H1 (cell line): ENCODE measurements at regions not wholly inside any gene's neighbourhood (a gene's known extent, or its start where the extent isn't known, plus 50 kb on each side); places are given as distances from the start of the nearest gene placed in this dataset.

Experiments
- CTCF ChIA-PET: fragments of 300-600 bp; sonication (Branson Sonifier 250); formaldehyde crosslinking; loops from one replicate; lab custom pipeline; 2021; ENCODE audit not compliant: partially characterized antibody; lab: Charles Lee
- POLR2A ChIA-PET: fragments of 300-600 bp; sonication (Branson Sonifier 250); formaldehyde crosslinking; loops from one replicate; lab custom pipeline; 2021; ENCODE audit warnings: inconsistent platforms; ENCODE audit not compliant: partially characterized antibody; lab: Charles Lee
- DNase-seq, 2 experiments: peaks; one replicate each; pipeline versions ENCODE4 v3.0.0 to v3.0.0-alpha.2; 2010 to 2022; ENCODE audit warnings: low spot score in 2 of 2, low read depth in 1 of 2, mixed read lengths in 1 of 2
- FAIRE-seq: peaks from 2 replicates; lab custom pipeline; 2011; peaks lifted over from hg19 to GRCh38; lab: Jason Lieb, UNC
- H2AFZ ChIP-seq: 2 replicates; pipeline ENCODE4 v1.8.1; 2012; ENCODE audit warnings: low read length, inconsistent platforms
- H2AK5ac ChIP-seq: 2 replicates; pipeline ENCODE4 v1.6.1; 2013; ENCODE audit warnings: low read depth, low read length
- H2BK120ac ChIP-seq: replicated peaks from 2 replicates; pipeline ENCODE3; 2013; ENCODE audit warnings: low read depth, low read length, inconsistent platforms
- H2BK12ac ChIP-seq: 2 replicates; pipeline ENCODE4 v1.6.1; 2013; ENCODE audit warnings: low read depth, low read length
- H2BK15ac ChIP-seq: 2 replicates; pipeline ENCODE4 v1.6.1; 2013; ENCODE audit warnings: low read length
- H2BK20ac ChIP-seq: 2 replicates; pipeline ENCODE4 v1.6.1; 2013; ENCODE audit warnings: low read length
- H2BK5ac ChIP-seq: 2 replicates; pipeline ENCODE4 v1.6.1; 2013; ENCODE audit warnings: low read depth, low read length
- H3K14ac ChIP-seq: 2 replicates; pipeline ENCODE4 v1.6.1; 2013; ENCODE audit warnings: inconsistent platforms; ENCODE audit not compliant: insufficient read length
- H3K18ac ChIP-seq: 2 replicates; pipeline ENCODE4 v1.6.1; 2013; ENCODE audit warnings: low read length; ENCODE audit errors: extremely low read depth
- H3K23ac ChIP-seq: 2 replicates; pipeline ENCODE4 v1.6.1; 2013; ENCODE audit warnings: inconsistent platforms; ENCODE audit not compliant: insufficient read length
- H3K23me2 ChIP-seq: 2 replicates; pipeline ENCODE4 v1.6.1; 2013; ENCODE audit warnings: low read depth, low read length
- H3K27ac ChIP-seq: 2 replicates; pipeline ENCODE4 v1.6.1; 2011; ENCODE audit warnings: low read depth, low read length, inconsistent platforms
- H3K27me3 ChIP-seq, 4 experiments: replicated peaks in 1 of 4; 1 replicate in 1 of 4; 2 replicates in 3 of 4; pipeline versions ENCODE4 v1.6.1 to v1.8.1; 2011 to 2013; ENCODE audit warnings: low read length in 3 of 4, mild to moderate bottlenecking in 3 of 4, inconsistent platforms in 2 of 4, mixed read lengths in 2 of 4, moderate library complexity in 1 of 4; ENCODE audit not compliant: control insufficient read depth in 3 of 4, insufficient read depth in 3 of 4; ENCODE audit errors: extremely low read depth in 1 of 4
- H3K36me3 ChIP-seq, 4 experiments: 2 replicates each; pipeline versions ENCODE4 v1.6.1 to v1.8.1; 2011 to 2013; ENCODE audit warnings: mild to moderate bottlenecking in 4 of 4, low read length in 3 of 4, moderate library complexity in 2 of 4, control low read depth in 1 of 4, inconsistent platforms in 1 of 4; ENCODE audit not compliant: insufficient read depth in 4 of 4, control insufficient read depth in 2 of 4
- H3K4ac ChIP-seq: replicated peaks from 2 replicates; pipeline ENCODE3; 2013; ENCODE audit warnings: low read length, low read depth, mixed read lengths, inconsistent platforms; ENCODE audit not compliant: insufficient read length
- H3K4me1 ChIP-seq, 4 experiments: replicated peaks in 1 of 4; 1 replicate in 1 of 4; 2 replicates in 3 of 4; pipeline versions ENCODE4 v1.6.1 to v1.8.1; 2011 to 2013; ENCODE audit warnings: low read length in 3 of 4, inconsistent platforms in 2 of 4, mixed read lengths in 1 of 4; ENCODE audit not compliant: insufficient read depth in 4 of 4, control insufficient read depth in 3 of 4
- H3K4me2 ChIP-seq, 2 experiments: 2 replicates each; pipeline versions ENCODE4 v1.6.1 to v1.8.1; 2011 to 2013; ENCODE audit warnings: low read depth in 2 of 2, low read length in 2 of 2, control low read depth in 1 of 2, inconsistent platforms in 1 of 2, mild to moderate bottlenecking in 1 of 2; ENCODE audit not compliant: insufficient read depth in 1 of 2
- H3K4me3 ChIP-seq, 4 experiments: fragments of 200-600, 300-600 bp in 1 of 4; sonication (generic), shearing (Covaris generic), sonication (Bioruptor Twin) in 1 of 4; 2 replicates each; pipeline versions ENCODE4 v1.5.1 to v1.8.1; 2011 to 2016; ENCODE audit warnings: low read length in 4 of 4, low read depth in 3 of 4, control low read depth in 2 of 4, inconsistent platforms in 2 of 4, mild to moderate bottlenecking in 2 of 4, mixed read lengths in 1 of 4, moderate library complexity in 1 of 4; ENCODE audit not compliant: insufficient read depth in 2 of 4; ENCODE audit errors: extremely low read depth in 1 of 4
- H3K56ac ChIP-seq: replicated peaks from 2 replicates; pipeline ENCODE3; 2013; ENCODE audit warnings: low read depth, mild to moderate bottlenecking, mixed read lengths, low read length, inconsistent platforms; ENCODE audit not compliant: insufficient read length
- H3K79me1 ChIP-seq: 2 replicates; pipeline ENCODE4 v1.6.1; 2013; ENCODE audit warnings: low read depth, low read length, control low read depth
- H3K79me2 ChIP-seq, 2 experiments: 2 replicates each; pipeline versions ENCODE4 v1.6.1 to v1.8.1; 2012 to 2013; ENCODE audit warnings: low read length in 2 of 2, mild to moderate bottlenecking in 2 of 2, inconsistent platforms in 1 of 2; ENCODE audit not compliant: insufficient read depth in 2 of 2, control insufficient read depth in 1 of 2
- H3K9ac ChIP-seq, 4 experiments: replicated peaks in 1 of 4; 1 replicate in 1 of 4; 2 replicates in 3 of 4; pipeline versions ENCODE4 v1.6.1 to v1.8.1; 2011 to 2013; ENCODE audit warnings: low read depth in 3 of 4, low read length in 3 of 4, control low read depth in 2 of 4, mild to moderate bottlenecking in 2 of 4, moderate library complexity in 2 of 4, inconsistent platforms in 1 of 4; ENCODE audit errors: extremely low read depth in 1 of 4
- H3K9me3 ChIP-seq, 2 experiments: 2 replicates each; pipeline versions ENCODE4 v1.6.1 to v1.8.1; 2012 to 2013; ENCODE audit warnings: mild to moderate bottlenecking in 2 of 2, moderate library complexity in 2 of 2, control low read depth in 1 of 2, inconsistent platforms in 1 of 2, low read depth in 1 of 2, low read length in 1 of 2, mixed read lengths in 1 of 2; ENCODE audit not compliant: insufficient read depth in 2 of 2
- H4K20me1 ChIP-seq, 2 experiments: replicated peaks in 1 of 2; 2 replicates each; pipeline versions ENCODE3 to v1.8.1; 2011 to 2013; ENCODE audit warnings: inconsistent platforms in 2 of 2, low read length in 2 of 2, mild to moderate bottlenecking in 1 of 2; ENCODE audit not compliant: insufficient read depth in 2 of 2, control insufficient read depth in 1 of 2
- H4K5ac ChIP-seq: 2 replicates; pipeline ENCODE4 v1.6.1; 2013; ENCODE audit warnings: low read length, low read depth, mixed read lengths, inconsistent platforms; ENCODE audit not compliant: insufficient read length
- H4K8ac ChIP-seq: 2 replicates; pipeline ENCODE4 v1.8.0; 2013; ENCODE audit warnings: mild to moderate bottlenecking, moderate library complexity, low read length, inconsistent platforms; ENCODE audit not compliant: insufficient read depth; ENCODE audit errors: extremely low read depth
- H4K91ac ChIP-seq: replicated peaks from 2 replicates; pipeline ENCODE3; 2013; ENCODE audit warnings: low read length, mixed read lengths, inconsistent platforms; ENCODE audit not compliant: insufficient read length
- CHD2 ChIP-seq: IDR thresholded peaks from 2 replicates; pipeline ENCODE4 v1.6.1; 2012; ENCODE audit warnings: low read length, improper control_type of control experiment
- E2F6 ChIP-seq: IDR thresholded peaks from 2 replicates; pipeline ENCODE4 v1.6.1; 2012; ENCODE audit warnings: inconsistent platforms
- EGR1 ChIP-seq: IDR thresholded peaks from 2 replicates; pipeline ENCODE4 v1.6.1; 2011; ENCODE audit warnings: low read depth, low read length, borderline replicate concordance
- JUND ChIP-seq: IDR thresholded peaks from 2 replicates; pipeline ENCODE4 v1.6.1; 2011; ENCODE audit warnings: mild to moderate bottlenecking, improper control_type of control experiment, low read length
- MAX ChIP-seq: IDR thresholded peaks from 2 replicates; pipeline ENCODE4 v1.6.1; 2012; ENCODE audit warnings: inconsistent platforms
- SIRT6 ChIP-seq: IDR thresholded peaks from one replicate; pipeline ENCODE4 v1.7.1; 2012; ENCODE audit warnings: low read length, inconsistent platforms
- TAF7 ChIP-seq: optimal IDR thresholded peaks from 2 replicates; pipeline ENCODE3; 2011; ENCODE audit warnings: low read depth, mild to moderate bottlenecking, inconsistent platforms, low read length, moderate library complexity, borderline replicate concordance
- TCF12 ChIP-seq: IDR thresholded peaks from 2 replicates; pipeline ENCODE4 v1.6.1; 2011; ENCODE audit warnings: low read depth, mild to moderate bottlenecking, low read length
- USF2 ChIP-seq: IDR thresholded peaks from 2 replicates; pipeline ENCODE4 v1.6.1; 2011; ENCODE audit warnings: low read length, improper control_type of control experiment
- WGBS, 2 experiments: shearing (Covaris generic) in 1 of 2; methylation state at CpG; one replicate each; pipeline versions ENCODE4 v1.1.6 to v1.1.7; 2013 to 2015; ENCODE audit warnings: low lambda C conversion rate in 2 of 2, mixed read lengths in 2 of 2, inconsistent platforms in 1 of 2, low coverage in 1 of 2, missing lambda C conversion rate in 1 of 2; ENCODE audit not compliant: insufficient replicate concordance in 2 of 2, insufficient coverage in 1 of 2, insufficient read length in 1 of 2; ENCODE audit errors: extremely low coverage in 1 of 2, missing lambda C conversion rate in 1 of 2; 5-methylcytosine and 5-hydroxymethylcytosine counted together

- Histone ChIP-seq H2BK5ac (no peak overlapping the region), H3K23me2 (no peaks in the 10 kb centered on the region), H3K9ac (no peak overlapping the region), H3K79me1 (no peaks in the 10 kb centered on the region), H2BK20ac (no peak overlapping the region), H3K56ac (no peak overlapping the region), H4K20me1 (no peaks in the 10 kb centered on the region), H3K27me3 (no peaks in the 10 kb centered on the region), H2BK12ac (no peak overlapping the region), H3K14ac (no peak overlapping the region), H2AFZ (no peak overlapping the region), H3K4ac (no peak overlapping the region), H3K79me2 (no peaks in the 10 kb centered on the region), H3K27ac (no peak overlapping the region), H2BK120ac (no peak overlapping the region), H3K23ac (no peak overlapping the region), H4K91ac (no peak overlapping the region), H2AK5ac (no peak overlapping the region), H4K8ac (no peak overlapping the region), H3K4me2 (no peak overlapping the region), H3K18ac (no peak overlapping the region), H3K4me3 (no peak overlapping the region), H3K36me3 (no peaks in the 10 kb centered on the region), H3K4me1 (no peaks in the 10 kb centered on the region), H2BK15ac (no peak overlapping the region), H4K5ac (no peak overlapping the region), H3K9me3 (no peaks in the 10 kb centered on the region)
- POLR2A ChIA-PET = no interaction called here
- CTCF ChIA-PET = no interaction called here
- FAIRE-seq (no peak), DNase-seq (no peak)
- 85% methylated on average over 1 of the region's 1 CpG; no CpG with 5 or more reads in 1 of the 2 experiments for WGBS, 2 experiments
- TF ChIP-seq E2F6 = no peak
- no peak for TF ChIP-seq SIRT6
- no peak for TF ChIP-seq JUND
- no peak for TF ChIP-seq TCF12
- no peak for TF ChIP-seq CHD2
- TF ChIP-seq EGR1 = no peak
- TF ChIP-seq USF2 = no peak
- TF ChIP-seq MAX = no peak
- TF ChIP-seq TAF7 = no peak
Measured at GRCh38 chr2:196510246-196510645, 129.3 kb upstream of the CCDC150 start.
